PC-9 (cell line): ENCODE measurements at regions not wholly inside any gene's neighbourhood (a gene's known extent, or its start where the extent isn't known, plus 50 kb on each side); places are given as distances from the start of the nearest gene placed in this dataset.

Experiments used
- EZH2 ChIP-seq: fragments of 200-600 bp; sonication (generic); IDR thresholded peaks from 2 replicates; pipeline ENCODE4 v1.8.0; 2017; ENCODE audit warnings: antibody characterized with exemption, low read depth
- TF ChIP-seq, protein P1 (sequence below): fragments of 200-600 bp; sonication (generic); conservative IDR thresholded peaks from 2 replicates; pipeline ENCODE4 v1.6.1; 2017; ENCODE audit warnings: mixed run types, antibody characterized with exemption, mild to moderate bottlenecking, moderate library complexity

DNA sequence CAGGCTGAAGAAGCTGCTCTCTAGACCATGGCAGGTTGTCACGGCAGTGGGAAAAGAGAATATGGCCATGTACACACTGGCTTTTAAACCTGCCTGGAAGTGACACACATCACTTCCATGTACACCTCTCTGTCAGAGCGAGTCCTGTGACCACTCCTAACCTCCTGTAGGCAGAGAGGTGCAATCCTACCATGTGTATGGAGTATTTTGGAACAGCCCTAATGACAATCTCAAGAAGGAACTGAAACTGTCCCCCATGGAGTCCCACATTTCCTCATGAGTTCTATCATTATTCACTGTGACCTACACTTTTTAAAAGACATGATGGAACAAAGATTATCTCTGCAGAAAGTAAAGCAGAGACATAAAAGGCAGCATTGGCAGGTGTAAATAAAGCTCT, 153.4 kb upstream of the PFN2 start:
- TF ChIP-seq, protein P1, sequence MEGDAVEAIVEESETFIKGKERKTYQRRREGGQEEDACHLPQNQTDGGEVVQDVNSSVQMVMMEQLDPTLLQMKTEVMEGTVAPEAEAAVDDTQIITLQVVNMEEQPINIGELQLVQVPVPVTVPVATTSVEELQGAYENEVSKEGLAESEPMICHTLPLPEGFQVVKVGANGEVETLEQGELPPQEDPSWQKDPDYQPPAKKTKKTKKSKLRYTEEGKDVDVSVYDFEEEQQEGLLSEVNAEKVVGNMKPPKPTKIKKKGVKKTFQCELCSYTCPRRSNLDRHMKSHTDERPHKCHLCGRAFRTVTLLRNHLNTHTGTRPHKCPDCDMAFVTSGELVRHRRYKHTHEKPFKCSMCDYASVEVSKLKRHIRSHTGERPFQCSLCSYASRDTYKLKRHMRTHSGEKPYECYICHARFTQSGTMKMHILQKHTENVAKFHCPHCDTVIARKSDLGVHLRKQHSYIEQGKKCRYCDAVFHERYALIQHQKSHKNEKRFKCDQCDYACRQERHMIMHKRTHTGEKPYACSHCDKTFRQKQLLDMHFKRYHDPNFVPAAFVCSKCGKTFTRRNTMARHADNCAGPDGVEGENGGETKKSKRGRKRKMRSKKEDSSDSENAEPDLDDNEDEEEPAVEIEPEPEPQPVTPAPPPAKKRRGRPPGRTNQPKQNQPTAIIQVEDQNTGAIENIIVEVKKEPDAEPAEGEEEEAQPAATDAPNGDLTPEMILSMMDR = no peak
- no peak for TF ChIP-seq EZH2
